H9 (cell line): ENCODE measurements at regions not wholly inside any gene's neighbourhood (a gene's known extent, or its start where the extent isn't known, plus 50 kb on each side); places are given as distances from the start of the nearest gene placed in this dataset.

Experiments
- DNase-seq: peaks from one replicate; pipeline ENCODE4 v3.0.0-alpha.2; 2017
- H2AFZ ChIP-seq: one replicate; pipeline ENCODE4 v1.6.1; 2013; ENCODE audit warnings: mild to moderate bottlenecking, low read length, control low read depth, moderate library complexity
- H2AK5ac ChIP-seq: 2 replicates; pipeline ENCODE4 v1.6.1; 2013; ENCODE audit warnings: low read length, control low read depth, mixed read lengths; ENCODE audit not compliant: insufficient read length
- H2BK120ac ChIP-seq: one replicate; pipeline ENCODE4 v1.6.1; 2013; ENCODE audit warnings: low read depth, mild to moderate bottlenecking, low read length, control low read depth, inconsistent platforms; ENCODE audit not compliant: poor library complexity, severe bottlenecking
- H2BK12ac ChIP-seq: 2 replicates; pipeline ENCODE4 v1.6.1; 2013; ENCODE audit warnings: low read length, control low read depth, mixed read lengths, low read depth; ENCODE audit not compliant: insufficient read length
- H2BK15ac ChIP-seq: 2 replicates; pipeline ENCODE4 v1.6.1; 2013; ENCODE audit warnings: low read depth, low read length, control low read depth
- H2BK20ac ChIP-seq: one replicate; pipeline ENCODE4 v1.6.1; 2013; ENCODE audit warnings: low read depth, mild to moderate bottlenecking, low read length, control low read depth, inconsistent platforms; ENCODE audit not compliant: poor library complexity, severe bottlenecking
- H2BK5ac ChIP-seq: 2 replicates; pipeline ENCODE4 v1.6.1; 2013; ENCODE audit warnings: low read length, control low read depth, mixed read lengths; ENCODE audit not compliant: insufficient read length
- H3K14ac ChIP-seq: 2 replicates; pipeline ENCODE4 v1.6.1; 2013; ENCODE audit warnings: low read length, control low read depth; ENCODE audit not compliant: insufficient read depth
- H3K18ac ChIP-seq: 2 replicates; pipeline ENCODE4 v1.6.1; 2013; ENCODE audit warnings: low read depth, mild to moderate bottlenecking, mixed read lengths, low read length, control low read depth; ENCODE audit not compliant: insufficient read length
- H3K23ac ChIP-seq: 2 replicates; pipeline ENCODE4 v1.6.1; 2013; ENCODE audit warnings: low read length, control low read depth, mixed read lengths, low read depth; ENCODE audit not compliant: insufficient read length
- H3K23me2 ChIP-seq: 2 replicates; pipeline ENCODE4 v1.6.1; 2013; ENCODE audit warnings: low read depth, mild to moderate bottlenecking, mixed read lengths, low read length, control low read depth; ENCODE audit not compliant: insufficient read length, poor library complexity, severe bottlenecking
- H3K27ac ChIP-seq: 2 replicates; pipeline ENCODE4 v1.5.1; 2013; ENCODE audit warnings: low read length, control low read depth, mixed read lengths, low read depth; ENCODE audit not compliant: insufficient read length
- H3K27me3 ChIP-seq: 2 replicates; pipeline ENCODE4 v1.6.1; 2013; ENCODE audit warnings: low read length, control low read depth, inconsistent platforms; ENCODE audit not compliant: insufficient read depth
- H3K4ac ChIP-seq: 2 replicates; pipeline ENCODE4 v1.6.1; 2013; ENCODE audit warnings: low read depth, mild to moderate bottlenecking, control low read depth, inconsistent platforms, low read length, moderate library complexity
- H3K4me1 ChIP-seq: 2 replicates; pipeline ENCODE4 v1.6.1; 2013; ENCODE audit warnings: low read length, control low read depth, inconsistent platforms; ENCODE audit not compliant: insufficient read depth
- H3K4me2 ChIP-seq: 2 replicates; pipeline ENCODE4 v1.6.1; 2013; ENCODE audit warnings: low read length, control low read depth, mixed read lengths; ENCODE audit not compliant: insufficient read length, insufficient read depth
- H3K56ac ChIP-seq: 2 replicates; pipeline ENCODE4 v1.6.1; 2013; ENCODE audit warnings: low read depth, mild to moderate bottlenecking, mixed read lengths, low read length, control low read depth; ENCODE audit not compliant: insufficient read length
- H3K79me1 ChIP-seq: 2 replicates; pipeline ENCODE4 v1.6.1; 2013; ENCODE audit warnings: low read depth, mild to moderate bottlenecking, moderate library complexity, low read length, control low read depth, inconsistent platforms; ENCODE audit not compliant: insufficient read depth, poor library complexity, severe bottlenecking
- H3K79me2 ChIP-seq: 2 replicates; pipeline ENCODE4 v1.6.1; 2013; ENCODE audit warnings: low read length, control low read depth, inconsistent platforms; ENCODE audit not compliant: insufficient read depth
- H3K9ac ChIP-seq: 2 replicates; pipeline ENCODE4 v1.6.1; 2013; ENCODE audit warnings: low read length, control low read depth, mixed read lengths; ENCODE audit not compliant: insufficient read length; ENCODE audit errors: extremely low read depth
- H3K9me3 ChIP-seq: one replicate; pipeline ENCODE4 v1.6.1; 2013; ENCODE audit warnings: low read depth, low read length, inconsistent platforms; ENCODE audit not compliant: control insufficient read depth
- H3T11ph ChIP-seq: one replicate; pipeline ENCODE4 v1.6.1; 2013; ENCODE audit warnings: mild to moderate bottlenecking, low read length, control low read depth, inconsistent platforms
- H4K20me1 ChIP-seq: one replicate; pipeline ENCODE4 v1.6.1; 2013; ENCODE audit not compliant: control insufficient read depth, insufficient read length, insufficient read depth
- H4K5ac ChIP-seq: 2 replicates; pipeline ENCODE4 v1.6.1; 2013; ENCODE audit warnings: low read depth, mild to moderate bottlenecking, mixed read lengths, low read length, control low read depth; ENCODE audit not compliant: insufficient read length
- H4K8ac ChIP-seq: replicated peaks from 2 replicates; pipeline ENCODE4 v1.6.1; 2013; ENCODE audit warnings: low read length, control low read depth, mixed read lengths, low read depth; ENCODE audit not compliant: insufficient read length
- H4K91ac ChIP-seq: 2 replicates; pipeline ENCODE4 v1.6.1; 2013; ENCODE audit warnings: low read depth, mild to moderate bottlenecking, moderate library complexity, mixed read lengths, low read length, control low read depth; ENCODE audit not compliant: insufficient read length
- H3K27ac Mint-ChIP-seq, 3 experiments: 2 replicates in 2 of 3; 3 replicates in 1 of 3; pipeline ENCODE4 v1.8.0; 2020 to 2021; ENCODE audit warnings: mixed read lengths in 3 of 3, mild to moderate bottlenecking in 1 of 3, moderate library complexity in 1 of 3
- H3K27me3 Mint-ChIP-seq: 2 replicates; pipeline ENCODE4 v1.8.0; 2021; ENCODE audit warnings: low read depth, mild to moderate bottlenecking, moderate library complexity, mixed read lengths
- H3K36me3 Mint-ChIP-seq, 3 experiments: 2 replicates in 2 of 3; 3 replicates in 1 of 3; pipeline ENCODE4 v1.8.0; 2020 to 2021; ENCODE audit warnings: low read depth in 3 of 3, mixed read lengths in 3 of 3; ENCODE audit not compliant: insufficient read depth in 1 of 3
- H3K4me1 Mint-ChIP-seq, 2 experiments: 2 replicates each; pipeline ENCODE4 v1.8.0; 2020; ENCODE audit warnings: mixed read lengths in 2 of 2
- H3K4me3 Mint-ChIP-seq, 2 experiments: 2 replicates in 1 of 2; 3 replicates in 1 of 2; pipeline ENCODE4 v1.8.0; 2020 to 2021; ENCODE audit warnings: mild to moderate bottlenecking in 2 of 2, mixed read lengths in 2 of 2, moderate library complexity in 1 of 2
- H3K9me3 Mint-ChIP-seq, 2 experiments: 2 replicates in 1 of 2; 3 replicates in 1 of 2; pipeline ENCODE4 v1.8.0; 2020; ENCODE audit warnings: mild to moderate bottlenecking in 2 of 2, mixed read lengths in 2 of 2, moderate library complexity in 1 of 2
- WGBS: extraction: QIAGEN DNeasy Blood & Tissue Kit; methylation state at CpG from one replicate; pipeline ENCODE4 v1.1.7; 2013; ENCODE audit warnings: missing lambda C conversion rate, low lambda C conversion rate, mixed read lengths; ENCODE audit not compliant: insufficient read length; ENCODE audit errors: extremely low coverage; 5-methylcytosine and 5-hydroxymethylcytosine counted together
- TF ChIP-seq, protein P1 (sequence below): fragments of 200-600 bp; sonication (generic); conservative IDR thresholded peaks from 3 replicates; pipeline ENCODE4 v1.8.0; 2021; ENCODE audit warnings: antibody characterized with exemption, mild to moderate bottlenecking

DNA sequence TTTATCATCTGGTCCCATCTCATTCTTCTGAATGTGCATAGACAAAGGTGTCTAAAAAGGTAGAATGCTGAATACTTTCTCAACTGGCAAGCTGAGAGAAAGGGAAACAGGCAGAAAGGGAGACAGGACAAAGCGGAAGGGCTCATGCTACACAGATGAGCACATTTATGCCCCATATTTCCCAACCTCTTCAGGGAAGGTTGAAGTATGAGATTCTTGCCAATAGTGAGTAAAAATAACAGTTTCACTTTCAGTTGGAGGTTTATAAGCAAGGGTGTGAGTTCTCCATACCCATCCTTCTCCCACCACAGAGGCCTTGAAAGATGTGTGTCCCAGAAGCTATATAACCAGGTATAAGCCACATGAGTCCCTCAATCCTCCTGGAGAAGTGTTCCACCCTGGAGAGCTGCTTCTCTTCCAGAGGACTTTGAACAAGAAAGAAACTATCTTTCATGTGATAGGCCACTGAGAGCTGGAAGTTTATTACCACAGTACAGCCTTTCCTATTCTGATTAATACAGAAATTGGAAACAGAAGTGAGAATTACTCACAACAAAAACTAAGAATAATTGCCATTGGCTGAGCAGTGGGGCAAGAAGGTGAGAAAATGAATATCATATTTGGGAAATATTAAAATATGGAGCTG, 709.4 kb upstream of the NR2F2 start:
- Histone ChIP-seq H4K91ac (no peak overlapping the region), H2AFZ (no peak overlapping the region), H2BK20ac (no peak overlapping the region), H3K4ac (no peak overlapping the region), H3K9ac (no peak overlapping the region), H2BK15ac (no peak overlapping the region), H4K8ac (no peak overlapping the region), H3K79me2 (no peaks in the 10 kb centered on the region), H2BK12ac (no peak overlapping the region), H2BK5ac (no peak overlapping the region), H3K27ac (no peak overlapping the region), H3T11ph (no peak overlapping the region), H3K4me1 (no peaks in the 10 kb centered on the region), H3K56ac (no peak overlapping the region), H3K14ac (no peak overlapping the region), H2AK5ac (no peak overlapping the region), H3K23me2 (no peaks in the 10 kb centered on the region), H3K18ac (no peak overlapping the region), H4K5ac (no peak overlapping the region), H3K4me2 (no peak overlapping the region), H3K79me1 (no peaks in the 10 kb centered on the region), H2BK120ac (no peak overlapping the region), H3K23ac (no peak overlapping the region), H3K27me3 (no peaks in the 10 kb centered on the region), H3K9me3 (no peaks in the 10 kb centered on the region), H4K20me1 (no peaks in the 10 kb centered on the region)
- DNase-seq = no peak
- Mint-ChIP-seq H3K27me3 (peaks cover 2% of the 10 kb centered on the region; the same call in 1 of the 2 replicates), H3K9me3 (peaks cover 5 to 7% of the 10 kb centered on the region in 2 experiments; a peak in 2 of 5 replicates), H3K27ac (no peak overlapping the region), H3K36me3 (peaks cover 0 to 11% (median 3%) of the 10 kb centered on the region in 3 experiments; a peak in 3 of 7 replicates), H3K4me1 (no peaks in the 10 kb centered on the region), H3K4me3 (no peak overlapping the region)
- TF ChIP-seq, protein P1, sequence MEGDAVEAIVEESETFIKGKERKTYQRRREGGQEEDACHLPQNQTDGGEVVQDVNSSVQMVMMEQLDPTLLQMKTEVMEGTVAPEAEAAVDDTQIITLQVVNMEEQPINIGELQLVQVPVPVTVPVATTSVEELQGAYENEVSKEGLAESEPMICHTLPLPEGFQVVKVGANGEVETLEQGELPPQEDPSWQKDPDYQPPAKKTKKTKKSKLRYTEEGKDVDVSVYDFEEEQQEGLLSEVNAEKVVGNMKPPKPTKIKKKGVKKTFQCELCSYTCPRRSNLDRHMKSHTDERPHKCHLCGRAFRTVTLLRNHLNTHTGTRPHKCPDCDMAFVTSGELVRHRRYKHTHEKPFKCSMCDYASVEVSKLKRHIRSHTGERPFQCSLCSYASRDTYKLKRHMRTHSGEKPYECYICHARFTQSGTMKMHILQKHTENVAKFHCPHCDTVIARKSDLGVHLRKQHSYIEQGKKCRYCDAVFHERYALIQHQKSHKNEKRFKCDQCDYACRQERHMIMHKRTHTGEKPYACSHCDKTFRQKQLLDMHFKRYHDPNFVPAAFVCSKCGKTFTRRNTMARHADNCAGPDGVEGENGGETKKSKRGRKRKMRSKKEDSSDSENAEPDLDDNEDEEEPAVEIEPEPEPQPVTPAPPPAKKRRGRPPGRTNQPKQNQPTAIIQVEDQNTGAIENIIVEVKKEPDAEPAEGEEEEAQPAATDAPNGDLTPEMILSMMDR = no peak
- WGBS = no CpG with 5 or more reads among the region's 1 CpG
